A673 (cell line): ENCODE measurements at regions not wholly inside any gene's neighbourhood (a gene's known extent, or its start where the extent isn't known, plus 50 kb on each side); places are given as distances from the start of the nearest gene placed in this dataset.
"Not testable (repeated sequence)": the region's sequence is repeated elsewhere in the genome, so short reads cannot be mapped to it uniquely, and the experiment has no call there.

ENCODE experiments used
- BruUV-seq: library from RNA; stranded (reverse); fragments of 400-500 nt; replicated peaks from 2 replicates; lab custom pipeline; 2021; lab: Mats Ljungman, UMichigan
- CTCF ChIA-PET: fragments of 300-600 bp; sonication (Branson Sonifier 250); formaldehyde crosslinking; loops from one replicate; lab custom pipeline; 2022; ENCODE audit warnings: antibody characterized with exemption; lab: Charles Lee
- POLR2A ChIA-PET: fragments of 300-600 bp; sonication (Branson Sonifier 250); formaldehyde crosslinking; loops from one replicate; lab custom pipeline; 2022; ENCODE audit warnings: antibody characterized with exemption; ENCODE audit not compliant: low non-redundant PET; lab: Charles Lee
- DNase-seq: peaks from one replicate; pipeline ENCODE4 v3.0.0-alpha.2; 2015; ENCODE audit warnings: low spot score
- H3K27ac ChIP-seq: fragments of 200-600 bp; sonication (generic); 2 replicates; pipeline ENCODE4 v1.5.1; 2016; ENCODE audit warnings: mixed run types, low read depth, mild to moderate bottlenecking, mixed read lengths, antibody characterized with exemption, low read length; ENCODE audit not compliant: poor library complexity, severe bottlenecking
- H3K27me3 ChIP-seq: fragments of 200-600 bp; sonication (generic); replicated peaks from 2 replicates; pipeline ENCODE4 v1.6.1; 2017; ENCODE audit warnings: mixed run types, low read depth, mild to moderate bottlenecking, mixed read lengths, antibody characterized with exemption, low read length; ENCODE audit not compliant: insufficient read depth, poor library complexity
- H3K36me3 ChIP-seq: fragments of 200-600 bp; sonication (generic); 2 replicates; pipeline ENCODE4 v1.6.1; 2016; ENCODE audit warnings: mixed run types, mild to moderate bottlenecking, mixed read lengths, antibody characterized with exemption, low read length; ENCODE audit not compliant: insufficient read depth, poor library complexity, severe bottlenecking
- H3K4me1 ChIP-seq: fragments of 200-600 bp; sonication (generic); 2 replicates; pipeline ENCODE4 v1.6.1; 2017; ENCODE audit warnings: mixed run types, mild to moderate bottlenecking, mixed read lengths, antibody characterized with exemption, low read length; ENCODE audit not compliant: insufficient read depth, poor library complexity, severe bottlenecking
- H3K4me3 ChIP-seq: fragments of 200-600 bp; sonication (generic); 2 replicates; pipeline ENCODE4 v1.5.1; 2016; ENCODE audit warnings: low read depth, mixed run types, mild to moderate bottlenecking, mixed read lengths, low read length; ENCODE audit not compliant: poor library complexity, severe bottlenecking
- H3K9me3 ChIP-seq: fragments of 200-600 bp; sonication (generic); 2 replicates; pipeline ENCODE4 v1.6.1; 2016; ENCODE audit warnings: mixed run types, low read depth, mild to moderate bottlenecking, mixed read lengths, antibody characterized with exemption, low read length; ENCODE audit not compliant: poor library complexity, severe bottlenecking
- EZH2 ChIP-seq: fragments of 200-600 bp; sonication (generic); IDR thresholded peaks from 2 replicates; pipeline ENCODE4 v1.6.1; 2017; ENCODE audit warnings: borderline replicate concordance, low read depth, mild to moderate bottlenecking, mixed read lengths, antibody characterized with exemption, low read length; ENCODE audit not compliant: poor library complexity, severe bottlenecking
- intact Hi-C: fragments of 100-400 bp; cut with micrococcal nuclease; formaldehyde crosslinking; loops from one replicate; pipeline ENCODE4 v1.10.0; 2022; ENCODE audit not compliant: unreplicated experiment
- TF ChIP-seq, protein P1 (sequence below): fragments of 300-800, 200-600 bp; sonication (generic); conservative IDR thresholded peaks from 2 replicates; pipeline ENCODE4 v1.5.1; 2017; ENCODE audit warnings: low read depth, mild to moderate bottlenecking, antibody characterized with exemption, low read length, moderate library complexity, mixed read lengths

DNA sequence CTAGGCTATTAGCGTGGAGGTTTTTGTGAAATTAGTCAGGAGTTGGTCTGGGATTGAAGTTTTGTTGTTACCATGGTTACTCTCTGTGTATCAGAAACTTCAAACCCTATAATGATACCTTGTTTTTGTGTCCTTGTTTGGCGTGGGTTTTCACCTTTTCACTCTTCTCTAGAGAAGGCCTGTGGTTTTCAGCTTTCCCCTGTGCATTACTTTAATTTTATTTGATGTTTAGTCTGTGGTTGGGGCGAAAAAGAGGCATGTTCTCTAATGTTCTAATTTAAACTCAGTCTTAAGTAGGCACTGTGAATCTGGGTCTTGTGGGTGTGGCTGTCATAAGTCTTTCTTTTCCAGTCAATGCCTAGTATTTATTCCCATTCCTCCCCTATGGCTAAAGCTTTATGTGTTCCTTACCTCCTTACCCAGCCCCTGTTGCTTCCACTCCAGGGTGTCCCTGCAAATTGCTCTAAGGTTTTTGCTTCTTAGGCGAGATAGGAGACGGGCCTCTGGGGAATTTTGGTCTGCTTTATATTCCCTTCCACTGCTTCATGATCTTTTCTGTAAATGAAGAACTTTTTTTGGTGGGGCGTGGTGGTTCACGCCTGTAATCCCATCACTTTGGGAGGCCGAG lies 125.1 kb upstream of the XIST start:
- intact Hi-C loops, result no loop called here
- H3K4me1 ChIP-seq, result peaks cover 18% of the 10 kb centered on the region
- H3K4me3 ChIP-seq, result no peak overlapping the region
- no peaks in the 10 kb centered on the region for H3K9me3 ChIP-seq
- no TSS peak for BruUV-seq
- no peak for TF ChIP-seq EZH2
- no peak overlapping the region for H3K27ac ChIP-seq
- DNase-seq, result peak; percentile 62
- no peaks in the 10 kb centered on the region for H3K36me3 ChIP-seq
- no peaks in the 10 kb centered on the region for H3K27me3 ChIP-seq
- CTCF ChIA-PET, result no interaction called here
- POLR2A ChIA-PET, result no interaction called here

DNA sequence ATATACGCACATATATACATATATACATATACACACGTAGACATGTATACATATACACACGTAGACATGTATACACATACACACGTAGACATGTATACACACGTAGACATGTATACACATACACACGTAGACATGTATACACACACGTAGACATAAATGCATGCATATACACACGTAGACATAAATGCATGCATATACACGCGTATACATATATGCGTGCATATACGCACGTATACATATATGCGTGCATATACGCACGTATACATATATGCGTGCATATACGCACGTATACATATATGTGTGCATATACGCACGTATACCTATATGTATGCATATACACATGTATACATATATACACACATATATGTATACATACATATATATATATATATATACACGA lies 114.9 kb upstream of the XIST start:
- BruUV-seq, H3K36me3 ChIP-seq, H3K27ac ChIP-seq, H3K9me3 ChIP-seq, H3K4me1 ChIP-seq, POLR2A ChIA-PET, intact Hi-C loops, H3K4me3 ChIP-seq, DNase-seq, H3K27me3 ChIP-seq, CTCF ChIA-PET: not testable (repeated sequence)

GRCh38 chrX:73965833-73966232 lies 113.3 kb upstream of the XIST start:
- CTCF ChIA-PET, result no interaction called here
- no peaks in the 10 kb centered on the region for H3K4me1 ChIP-seq
- BruUV-seq, result no TSS peak
- no peak for DNase-seq
- H3K27me3 ChIP-seq, result no peaks in the 10 kb centered on the region
- H3K36me3 ChIP-seq, result no peaks in the 10 kb centered on the region
- POLR2A ChIA-PET, result no interaction called here
- no peak overlapping the region for H3K27ac ChIP-seq
- H3K9me3 ChIP-seq, result no peaks in the 10 kb centered on the region
- H3K4me3 ChIP-seq, result no peak overlapping the region
- TF ChIP-seq EZH2, result no peak
- TF ChIP-seq, protein P1, sequence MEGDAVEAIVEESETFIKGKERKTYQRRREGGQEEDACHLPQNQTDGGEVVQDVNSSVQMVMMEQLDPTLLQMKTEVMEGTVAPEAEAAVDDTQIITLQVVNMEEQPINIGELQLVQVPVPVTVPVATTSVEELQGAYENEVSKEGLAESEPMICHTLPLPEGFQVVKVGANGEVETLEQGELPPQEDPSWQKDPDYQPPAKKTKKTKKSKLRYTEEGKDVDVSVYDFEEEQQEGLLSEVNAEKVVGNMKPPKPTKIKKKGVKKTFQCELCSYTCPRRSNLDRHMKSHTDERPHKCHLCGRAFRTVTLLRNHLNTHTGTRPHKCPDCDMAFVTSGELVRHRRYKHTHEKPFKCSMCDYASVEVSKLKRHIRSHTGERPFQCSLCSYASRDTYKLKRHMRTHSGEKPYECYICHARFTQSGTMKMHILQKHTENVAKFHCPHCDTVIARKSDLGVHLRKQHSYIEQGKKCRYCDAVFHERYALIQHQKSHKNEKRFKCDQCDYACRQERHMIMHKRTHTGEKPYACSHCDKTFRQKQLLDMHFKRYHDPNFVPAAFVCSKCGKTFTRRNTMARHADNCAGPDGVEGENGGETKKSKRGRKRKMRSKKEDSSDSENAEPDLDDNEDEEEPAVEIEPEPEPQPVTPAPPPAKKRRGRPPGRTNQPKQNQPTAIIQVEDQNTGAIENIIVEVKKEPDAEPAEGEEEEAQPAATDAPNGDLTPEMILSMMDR, result no peak
- intact Hi-C loops, result no loop called here

DNA sequence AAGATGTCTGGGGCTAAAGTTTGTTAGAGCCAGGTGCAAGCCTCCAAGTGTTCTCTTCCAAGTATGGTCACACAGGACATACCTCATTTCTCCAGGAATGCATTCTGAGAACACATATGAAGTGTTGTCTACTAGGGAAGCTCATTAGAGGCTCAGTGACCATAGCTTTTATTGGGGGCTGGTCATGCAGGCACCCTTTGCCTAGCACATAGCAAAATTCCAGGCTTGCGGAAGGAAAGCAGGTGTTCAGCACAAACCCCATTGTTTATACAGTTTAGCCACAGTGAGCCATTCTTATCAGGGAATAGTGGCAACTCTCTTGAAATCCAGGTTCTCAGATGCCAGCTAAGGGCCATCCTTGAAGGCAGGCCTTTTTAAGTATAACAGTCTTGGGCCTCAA lies 112.1 kb upstream of the XIST start:
- no peak overlapping the region for H3K27ac ChIP-seq
- BruUV-seq, result no TSS peak
- H3K4me1 ChIP-seq, result no peaks in the 10 kb centered on the region
- CTCF ChIA-PET, result no interaction called here
- H3K36me3 ChIP-seq, result no peaks in the 10 kb centered on the region
- no peak for DNase-seq
- no peak overlapping the region for H3K4me3 ChIP-seq
- no peaks in the 10 kb centered on the region for H3K9me3 ChIP-seq
- TF ChIP-seq, protein P1, result no peak
- TF ChIP-seq EZH2, result no peak
- intact Hi-C loops, result no loop called here
- POLR2A ChIA-PET, result no interaction called here
- no peaks in the 10 kb centered on the region for H3K27me3 ChIP-seq
